LNCAP (cell line): ENCODE measurements at regions not wholly inside any gene's neighbourhood (a gene's known extent, or its start where the extent isn't known, plus 50 kb on each side); places are given as distances from the start of the nearest gene placed in this dataset.

Experiments used
- TF ChIP-seq, protein P1 (sequence below): fragments of 450-650 bp; IDR thresholded peaks from 2 replicates; pipeline ENCODE4 v1.5.1; 2017; ENCODE audit warnings: mild to moderate bottlenecking

- TF ChIP-seq, protein P1, sequence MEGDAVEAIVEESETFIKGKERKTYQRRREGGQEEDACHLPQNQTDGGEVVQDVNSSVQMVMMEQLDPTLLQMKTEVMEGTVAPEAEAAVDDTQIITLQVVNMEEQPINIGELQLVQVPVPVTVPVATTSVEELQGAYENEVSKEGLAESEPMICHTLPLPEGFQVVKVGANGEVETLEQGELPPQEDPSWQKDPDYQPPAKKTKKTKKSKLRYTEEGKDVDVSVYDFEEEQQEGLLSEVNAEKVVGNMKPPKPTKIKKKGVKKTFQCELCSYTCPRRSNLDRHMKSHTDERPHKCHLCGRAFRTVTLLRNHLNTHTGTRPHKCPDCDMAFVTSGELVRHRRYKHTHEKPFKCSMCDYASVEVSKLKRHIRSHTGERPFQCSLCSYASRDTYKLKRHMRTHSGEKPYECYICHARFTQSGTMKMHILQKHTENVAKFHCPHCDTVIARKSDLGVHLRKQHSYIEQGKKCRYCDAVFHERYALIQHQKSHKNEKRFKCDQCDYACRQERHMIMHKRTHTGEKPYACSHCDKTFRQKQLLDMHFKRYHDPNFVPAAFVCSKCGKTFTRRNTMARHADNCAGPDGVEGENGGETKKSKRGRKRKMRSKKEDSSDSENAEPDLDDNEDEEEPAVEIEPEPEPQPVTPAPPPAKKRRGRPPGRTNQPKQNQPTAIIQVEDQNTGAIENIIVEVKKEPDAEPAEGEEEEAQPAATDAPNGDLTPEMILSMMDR, result no peak
Measured at GRCh38 chr4:117328333-117328732, 243.0 kb upstream of the TRAM1L1 start.

GRCh38 chr4:117331817-117332216, 246.4 kb upstream of the TRAM1L1 start:
- TF ChIP-seq, protein P1, result no peak

GRCh38 chr4:117334451-117335188, 249.2 kb upstream of the TRAM1L1 start:
- TF ChIP-seq, protein P1, result no peak

- TF ChIP-seq, protein P1, result no peak
Measured at GRCh38 chr4:117357437-117357836, 272.1 kb upstream of the TRAM1L1 start.

DNA sequence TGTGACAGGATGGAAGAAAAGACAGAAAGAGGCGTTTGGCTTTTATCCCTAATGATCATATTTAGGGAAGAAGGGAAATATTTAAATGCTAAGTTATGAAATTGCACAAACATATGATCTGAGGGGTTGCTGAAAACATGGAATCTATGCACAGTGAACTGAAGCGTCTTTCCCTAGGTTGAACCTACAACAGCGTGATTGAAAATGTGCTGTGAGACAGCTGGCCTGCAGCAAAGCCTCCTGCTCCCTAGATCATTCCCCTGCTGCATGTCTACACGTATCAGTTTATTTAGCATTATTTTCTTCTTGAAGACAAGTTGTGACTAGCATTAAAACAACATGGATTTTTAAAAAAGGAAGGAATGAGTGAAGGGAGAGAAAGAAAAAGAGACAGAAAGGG, 272.5 kb upstream of the TRAM1L1 start:
- TF ChIP-seq, protein P1, result no peak

DNA sequence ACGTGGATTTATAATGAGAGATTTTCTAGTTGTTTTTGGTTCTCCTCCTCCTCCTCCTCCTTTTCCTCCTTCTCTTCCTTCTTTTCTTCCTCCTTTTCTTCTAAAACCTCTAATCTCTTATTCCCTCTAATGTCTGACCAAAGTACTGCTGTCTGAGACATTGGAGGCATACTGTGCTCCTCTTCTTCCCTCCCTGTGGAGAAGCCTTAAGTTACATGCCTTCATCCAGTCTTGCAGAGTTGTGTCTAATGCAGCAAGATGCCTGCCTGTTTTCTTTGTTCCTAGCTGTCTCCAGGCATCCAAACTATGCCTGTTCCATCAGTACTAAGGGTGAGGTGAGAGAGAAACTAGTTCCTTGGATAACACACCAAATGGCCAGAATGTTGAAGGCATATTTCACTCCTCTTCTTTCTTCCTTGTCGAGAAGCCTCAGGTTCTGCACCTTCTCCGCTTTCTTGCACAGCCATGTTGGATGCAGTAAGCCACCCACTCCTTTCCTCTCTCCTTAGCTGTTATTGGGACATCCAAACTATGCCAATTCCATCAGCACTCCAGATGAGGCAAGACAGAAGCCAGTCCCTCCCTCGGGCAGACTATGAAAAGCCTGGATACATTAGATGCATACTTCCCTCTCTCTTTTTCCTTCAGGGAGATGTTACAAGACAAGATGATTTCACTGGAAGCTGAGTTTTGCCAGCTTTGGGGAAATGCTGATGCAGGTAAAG, 285.7 kb upstream of the TRAM1L1 start:
- TF ChIP-seq, protein P1, result no peak

DNA sequence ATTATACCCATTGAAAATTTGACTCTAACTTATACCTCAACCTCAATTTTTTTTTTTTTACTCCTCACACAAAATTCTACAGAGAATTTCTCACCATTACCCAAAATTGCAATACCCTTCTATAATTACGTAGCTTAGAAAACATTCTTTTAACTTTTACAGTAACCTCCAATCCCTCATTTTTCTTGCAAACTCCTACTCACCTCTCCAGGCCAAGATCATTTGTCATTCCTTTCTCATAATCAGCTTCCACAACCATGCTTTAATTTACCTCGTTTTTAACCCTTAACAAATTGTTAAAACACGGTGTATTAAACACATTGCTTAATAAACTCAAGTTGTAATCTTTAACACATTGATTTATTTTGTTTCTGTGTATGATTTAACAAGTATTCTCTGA, 289.7 kb upstream of the TRAM1L1 start:
- TF ChIP-seq, protein P1, result no peak
